ENCODE measurements at regions not wholly inside any gene's neighbourhood (a gene's known extent, or its start where the extent isn't known, plus 50 kb on each side); places are given as distances from the start of the nearest gene placed in this dataset.
"Not testable (repeated sequence)": the region's sequence is repeated elsewhere in the genome, so short reads cannot be mapped to it uniquely, and the experiment has no call there.

DNA sequence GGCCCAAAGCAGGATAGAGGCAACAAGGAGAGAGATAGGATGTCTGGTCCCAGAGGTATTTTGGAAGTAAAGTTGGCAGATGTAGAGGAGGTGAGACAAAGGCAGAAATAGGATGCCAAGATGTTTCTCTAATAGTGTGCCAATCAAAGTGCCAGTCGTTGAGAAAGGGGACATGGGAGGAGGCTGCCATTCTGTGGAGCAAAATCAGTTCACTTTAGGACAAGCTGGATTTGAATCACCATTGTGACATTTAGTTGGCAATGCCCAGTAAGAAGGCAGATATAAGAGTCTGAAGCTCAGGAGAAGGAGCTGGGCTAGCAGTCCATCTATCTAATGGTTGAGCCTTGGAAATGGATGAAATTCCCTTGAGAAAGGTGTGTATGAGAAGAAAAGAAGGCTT is 53.8 kb downstream of the ADRB2 start:
- no peak for DNase-seq
- Histone ChIP-seq H3K4me1 (no peaks in the 10 kb centered on the region), H3K9me3 (no peaks in the 10 kb centered on the region), H3K36me3 (no peaks in the 10 kb centered on the region), H3K27me3 (no peaks in the 10 kb centered on the region), H3K4me3 (no peak overlapping the region), H3K27ac (no peak overlapping the region)
- TF ChIP-seq POLR2A (IDR thresholded peaks at IDR 0.05) = no peak
- TF ChIP-seq, protein P1, sequence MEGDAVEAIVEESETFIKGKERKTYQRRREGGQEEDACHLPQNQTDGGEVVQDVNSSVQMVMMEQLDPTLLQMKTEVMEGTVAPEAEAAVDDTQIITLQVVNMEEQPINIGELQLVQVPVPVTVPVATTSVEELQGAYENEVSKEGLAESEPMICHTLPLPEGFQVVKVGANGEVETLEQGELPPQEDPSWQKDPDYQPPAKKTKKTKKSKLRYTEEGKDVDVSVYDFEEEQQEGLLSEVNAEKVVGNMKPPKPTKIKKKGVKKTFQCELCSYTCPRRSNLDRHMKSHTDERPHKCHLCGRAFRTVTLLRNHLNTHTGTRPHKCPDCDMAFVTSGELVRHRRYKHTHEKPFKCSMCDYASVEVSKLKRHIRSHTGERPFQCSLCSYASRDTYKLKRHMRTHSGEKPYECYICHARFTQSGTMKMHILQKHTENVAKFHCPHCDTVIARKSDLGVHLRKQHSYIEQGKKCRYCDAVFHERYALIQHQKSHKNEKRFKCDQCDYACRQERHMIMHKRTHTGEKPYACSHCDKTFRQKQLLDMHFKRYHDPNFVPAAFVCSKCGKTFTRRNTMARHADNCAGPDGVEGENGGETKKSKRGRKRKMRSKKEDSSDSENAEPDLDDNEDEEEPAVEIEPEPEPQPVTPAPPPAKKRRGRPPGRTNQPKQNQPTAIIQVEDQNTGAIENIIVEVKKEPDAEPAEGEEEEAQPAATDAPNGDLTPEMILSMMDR (IDR thresholded peaks at IDR 0.05) = no peak

DNA sequence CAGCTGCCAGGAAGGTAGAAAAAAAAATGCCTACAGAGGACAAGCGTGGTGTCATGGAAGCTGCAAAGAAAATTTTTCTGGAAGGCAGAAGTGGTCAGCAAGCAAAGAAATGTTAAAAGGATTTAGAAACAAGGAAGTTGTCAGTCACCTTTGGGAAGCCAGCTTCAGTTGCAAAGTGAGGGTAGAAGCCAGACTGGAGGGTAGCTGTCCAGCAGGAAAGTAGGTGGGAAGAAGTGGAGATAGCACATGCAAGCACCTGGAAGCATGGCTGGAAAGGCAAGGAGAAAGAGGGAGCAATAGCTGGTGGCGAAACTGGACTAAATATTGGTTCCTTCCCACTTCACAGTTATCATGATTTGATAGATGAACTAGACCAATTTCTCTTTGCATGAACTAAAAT is 54.3 kb downstream of the ADRB2 start:
- Histone ChIP-seq H3K9me3 (no peaks in the 10 kb centered on the region), H3K27ac (no peak overlapping the region), H3K4me3 (no peak overlapping the region), H3K4me1 (no peaks in the 10 kb centered on the region), H3K27me3 (no peaks in the 10 kb centered on the region), H3K36me3 (no peaks in the 10 kb centered on the region)
- no peak for DNase-seq
- TF ChIP-seq, protein P1 (IDR thresholded peaks at IDR 0.05) = no peak
- no peak for TF ChIP-seq POLR2A (IDR thresholded peaks at IDR 0.05)

DNA sequence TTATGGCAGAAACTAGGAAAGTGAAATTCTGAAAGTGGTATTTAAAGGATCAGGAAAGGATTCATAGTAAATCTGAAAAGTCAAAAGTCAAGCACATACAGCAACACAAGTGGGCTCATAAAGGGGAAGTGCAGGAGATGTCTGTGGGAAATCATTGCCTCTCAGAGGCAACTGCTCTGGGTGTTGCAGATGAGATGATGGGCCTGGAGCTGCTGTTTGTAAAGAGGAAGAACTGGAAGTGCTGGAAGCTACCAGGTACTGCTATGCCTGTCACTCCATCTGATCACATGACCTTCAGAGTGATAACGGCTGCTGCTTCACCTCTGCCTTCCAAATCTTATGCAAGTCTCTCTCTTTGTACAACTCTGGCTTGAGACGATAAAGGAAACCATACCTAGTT is 55.9 kb downstream of the ADRB2 start:
- H3K4me3 ChIP-seq = no peak overlapping the region
- no peaks in the 10 kb centered on the region for H3K27me3 ChIP-seq
- H3K4me1 ChIP-seq = no peaks in the 10 kb centered on the region
- no peak for DNase-seq
- no peaks in the 10 kb centered on the region for H3K36me3 ChIP-seq
- TF ChIP-seq POLR2A (IDR thresholded peaks at IDR 0.05) = no peak
- H3K27ac ChIP-seq = no peak overlapping the region
- H3K9me3 ChIP-seq = no peaks in the 10 kb centered on the region

DNA sequence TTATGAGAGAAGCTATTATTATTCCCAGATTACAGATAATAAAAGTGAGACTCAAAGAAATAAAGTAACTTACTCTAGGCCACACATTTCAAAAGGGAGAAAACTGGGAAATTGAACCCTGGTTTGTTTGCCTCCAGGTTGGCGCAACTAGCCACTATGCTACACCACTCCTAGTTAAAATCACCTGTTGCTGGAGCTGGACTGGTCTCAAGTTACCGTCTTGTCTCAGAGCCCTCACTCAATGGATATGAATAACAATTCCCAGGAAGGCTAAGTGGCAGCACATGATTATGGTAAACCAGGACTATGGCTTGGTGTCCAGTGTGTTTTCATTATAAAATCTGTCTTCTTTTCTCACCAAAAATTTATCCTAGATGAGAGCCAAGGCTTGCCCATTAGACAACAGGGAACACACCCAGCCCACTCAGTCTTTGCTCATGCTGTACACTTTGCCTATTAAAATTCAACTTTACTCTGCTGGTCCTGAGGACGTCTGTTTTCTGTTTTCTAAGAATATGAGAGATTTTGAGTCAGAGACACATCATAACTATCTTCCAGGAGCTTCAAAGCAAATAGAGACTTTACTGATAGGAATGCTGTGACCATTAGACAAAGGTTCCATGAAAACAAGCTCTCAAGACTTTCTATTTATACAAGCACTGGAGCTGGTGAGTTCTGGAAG is 58.1 kb downstream of the ADRB2 start:
- H3K9me3 ChIP-seq = no peaks in the 10 kb centered on the region
- no peaks in the 10 kb centered on the region for H3K27me3 ChIP-seq
- no peak overlapping the region for H3K27ac ChIP-seq
- no peak for DNase-seq
- no peaks in the 10 kb centered on the region for H3K4me1 ChIP-seq
- H3K4me3 ChIP-seq = no peak overlapping the region
- TF ChIP-seq POLR2A (IDR thresholded peaks at IDR 0.05) = no peak
- TF ChIP-seq, protein P1 (IDR thresholded peaks at IDR 0.05) = no peak
- H3K36me3 ChIP-seq = no peaks in the 10 kb centered on the region

DNA sequence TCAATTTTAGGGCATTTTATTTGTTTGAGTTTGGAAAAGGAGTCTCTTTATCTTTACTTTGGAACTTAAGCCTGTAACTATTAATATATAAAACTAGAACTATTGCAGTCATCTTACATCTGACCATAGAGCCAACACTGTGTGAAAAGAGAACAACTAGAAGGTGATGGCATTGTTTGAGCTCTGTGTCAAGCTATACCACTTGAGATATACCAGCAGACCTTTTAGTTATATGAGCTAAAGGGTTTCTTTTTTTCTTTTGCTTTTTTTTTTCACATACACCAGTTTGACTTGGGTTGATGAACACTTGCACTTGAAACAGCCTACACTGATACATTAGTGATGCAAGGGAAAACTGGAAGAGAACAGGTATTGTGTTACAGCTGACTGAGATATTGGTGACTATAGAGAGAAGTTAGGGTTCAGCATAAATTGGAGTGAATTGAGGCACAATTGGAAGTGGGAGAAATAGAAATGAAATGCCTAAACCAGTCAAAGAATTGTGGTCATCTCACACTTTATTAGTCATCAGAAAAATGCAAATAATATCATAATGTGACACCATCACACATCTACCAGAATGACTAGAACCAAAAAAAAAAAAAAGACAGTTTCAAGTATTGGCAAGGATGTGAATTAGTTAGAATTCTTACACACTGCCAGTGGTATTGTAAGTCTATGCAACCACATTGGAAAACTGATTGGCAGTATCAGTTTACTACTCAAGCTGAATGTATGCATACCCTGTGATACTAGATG is 60.9 kb downstream of the ADRB2 start:
- H3K36me3 ChIP-seq = no peaks in the 10 kb centered on the region
- H3K4me1 ChIP-seq = no peaks in the 10 kb centered on the region
- no peaks in the 10 kb centered on the region for H3K27me3 ChIP-seq
- H3K27ac ChIP-seq = no peak overlapping the region
- H3K4me3 ChIP-seq = no peak overlapping the region
- no peak for DNase-seq
- TF ChIP-seq, protein P1 (IDR thresholded peaks at IDR 0.05) = no peak
- TF ChIP-seq POLR2A (IDR thresholded peaks at IDR 0.05) = no peak
- no peaks in the 10 kb centered on the region for H3K9me3 ChIP-seq

DNA sequence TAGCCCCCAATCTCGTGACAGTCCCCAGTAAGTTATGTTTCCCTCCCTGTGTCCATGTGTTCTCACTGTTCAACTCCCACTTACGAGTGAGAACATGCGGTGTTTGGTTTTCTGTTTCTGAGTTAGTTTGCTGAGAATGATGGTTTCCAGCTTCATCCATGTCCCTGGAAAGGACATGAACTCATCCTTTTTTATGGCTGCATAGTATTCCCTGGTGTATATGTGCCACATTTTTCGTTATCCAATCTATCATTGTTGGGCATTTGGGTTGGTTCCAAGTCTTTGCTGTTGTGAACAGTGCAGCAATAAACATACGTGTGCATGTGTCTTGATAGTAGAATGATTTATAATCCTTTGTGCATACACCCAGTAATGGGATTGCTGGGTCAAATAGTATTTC is 63.5 kb downstream of the ADRB2 start:
- not testable (repeated sequence) for H3K4me3 ChIP-seq, H3K27ac ChIP-seq, DNase-seq, H3K9me3 ChIP-seq, H3K4me1 ChIP-seq, H3K36me3 ChIP-seq, H3K27me3 ChIP-seq

DNA sequence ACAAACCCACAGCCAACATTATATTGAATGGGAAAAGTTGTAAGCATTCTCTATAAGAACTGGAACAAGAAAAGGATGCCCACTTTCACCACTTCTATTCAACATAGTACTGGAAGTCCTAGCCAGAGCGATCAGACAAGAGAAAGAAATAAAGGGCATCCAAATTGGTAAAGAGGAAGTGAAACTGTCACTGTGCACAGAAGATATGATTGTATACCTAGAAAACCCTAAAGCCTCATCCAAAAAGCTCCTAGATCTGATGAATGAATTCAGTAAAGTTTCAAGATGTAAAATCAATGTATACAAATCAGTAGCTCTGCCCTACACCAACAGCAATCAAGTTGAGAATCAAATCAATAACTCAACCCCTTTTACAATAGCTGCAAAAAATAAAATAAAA is 69.0 kb downstream of the ADRB2 start:
- H3K4me3 ChIP-seq, H3K27ac ChIP-seq, H3K4me1 ChIP-seq, H3K27me3 ChIP-seq, DNase-seq, H3K36me3 ChIP-seq, H3K9me3 ChIP-seq: not testable (repeated sequence)
